ENCODE measurements at regions not wholly inside any gene's neighbourhood (a gene's known extent, or its start where the extent isn't known, plus 50 kb on each side); places are given as distances from the start of the nearest gene placed in this dataset.

DNA sequence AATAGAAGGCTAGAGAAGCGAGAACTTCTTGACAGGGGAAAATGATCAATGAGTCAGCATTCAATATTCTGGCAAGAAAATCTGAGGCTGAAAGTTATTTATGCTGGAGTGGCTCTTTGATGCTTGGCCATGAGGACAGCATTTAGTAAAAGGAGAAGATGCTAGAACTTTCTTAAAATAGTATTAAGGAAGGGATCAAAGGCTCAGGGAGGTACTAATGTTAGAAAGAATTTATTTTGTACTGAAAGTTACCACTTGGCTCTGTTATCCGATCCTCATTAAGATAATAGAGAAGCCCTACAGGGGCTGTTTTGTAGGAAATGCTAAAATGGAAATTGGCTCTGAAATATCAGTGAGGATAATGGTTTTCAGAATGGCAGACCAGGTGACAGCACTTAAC lies 1774.6 kb upstream of the PCDH20 start (continued):
- TF ChIP-seq, protein P1, sequence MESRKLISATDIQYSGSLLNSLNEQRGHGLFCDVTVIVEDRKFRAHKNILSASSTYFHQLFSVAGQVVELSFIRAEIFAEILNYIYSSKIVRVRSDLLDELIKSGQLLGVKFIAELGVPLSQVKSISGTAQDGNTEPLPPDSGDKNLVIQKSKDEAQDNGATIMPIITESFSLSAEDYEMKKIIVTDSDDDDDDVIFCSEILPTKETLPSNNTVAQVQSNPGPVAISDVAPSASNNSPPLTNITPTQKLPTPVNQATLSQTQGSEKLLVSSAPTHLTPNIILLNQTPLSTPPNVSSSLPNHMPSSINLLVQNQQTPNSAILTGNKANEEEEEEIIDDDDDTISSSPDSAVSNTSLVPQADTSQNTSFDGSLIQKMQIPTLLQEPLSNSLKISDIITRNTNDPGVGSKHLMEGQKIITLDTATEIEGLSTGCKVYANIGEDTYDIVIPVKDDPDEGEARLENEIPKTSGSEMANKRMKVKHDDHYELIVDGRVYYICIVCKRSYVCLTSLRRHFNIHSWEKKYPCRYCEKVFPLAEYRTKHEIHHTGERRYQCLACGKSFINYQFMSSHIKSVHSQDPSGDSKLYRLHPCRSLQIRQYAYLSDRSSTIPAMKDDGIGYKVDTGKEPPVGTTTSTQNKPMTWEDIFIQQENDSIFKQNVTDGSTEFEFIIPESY (IDR thresholded peaks at IDR 0.05; ENCODE audit: extremely low read depth, insufficient replicate concordance, low read length) = no peak
- TF ChIP-seq ATF3 (IDR thresholded peaks at IDR 0.05) (no peak), TCF7L2 (IDR thresholded peaks at IDR 0.05; ENCODE audit: borderline replicate concordance, extremely low read depth, insufficient read depth, insufficient read length) (no peak), RAD21 (IDR thresholded peaks at IDR 0.05; ENCODE audit: low read depth) (no peak), SP1 (IDR thresholded peaks at IDR 0.05; ENCODE audit: low read depth) (no peak)

- Histone ChIP-seq H4K20me1 (ENCODE audit: insufficient read depth) (no peaks in the 10 kb centered on the region), H3K27me3 (ENCODE audit: insufficient read depth, low read length) (no peaks in the 10 kb centered on the region), H3K79me2 (ENCODE audit: insufficient read depth, low read length) (no peaks in the 10 kb centered on the region), H3K9ac (ENCODE audit: low read length) (no peak overlapping the region), H3K4me2 (ENCODE audit: low read length) (no peak overlapping the region), H3K9me2 (ENCODE audit: insufficient read depth) (no peaks in the 10 kb centered on the region), H3K9me3 (ENCODE audit: control insufficient read depth in 1 of 2, insufficient read depth in 1 of 2, low read depth in 1 of 2, low read length in 2 of 2) (no peaks in the 10 kb centered on the region), H3K27ac (ENCODE audit: low read depth, low read length) (no peak overlapping the region), H3K4me1 (ENCODE audit: control insufficient read depth in 1 of 2, insufficient read depth in 2 of 2, low read length in 2 of 2) (peaks cover 6 to 18% of the 10 kb centered on the region in 2 experiments), H3K4me3 (replicated peaks in 1 of 2; ENCODE audit: low read depth in 1 of 2, low read length in 2 of 2) (no peak overlapping the region), H2AFZ (ENCODE audit: low read depth, low read length, poor library complexity, severe bottlenecking) (no peak overlapping the region), H3K36me3 (ENCODE audit: control insufficient read depth in 1 of 2, insufficient read depth in 2 of 2, low read length in 2 of 2) (no peaks in the 10 kb centered on the region)
- intact Hi-C loops (cut with micrococcal nuclease) = no loop called here
- RAD21 ChIA-PET (ENCODE audit: low non-redundant PET in 1 of 2, low total read pairs in 2 of 2, uncharacterized antibody in 2 of 2, unreplicated experiment in 2 of 2) = no interaction called here
- TF ChIP-seq, protein P2, sequence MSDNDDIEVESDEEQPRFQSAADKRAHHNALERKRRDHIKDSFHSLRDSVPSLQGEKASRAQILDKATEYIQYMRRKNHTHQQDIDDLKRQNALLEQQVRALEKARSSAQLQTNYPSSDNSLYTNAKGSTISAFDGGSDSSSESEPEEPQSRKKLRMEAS (IDR thresholded peaks at IDR 0.05) = no peak
- no peak for TF ChIP-seq POLR2AphosphoS5 (IDR thresholded peaks at IDR 0.05; ENCODE audit: low read depth, low read length)
- no peak for TF ChIP-seq ZFX (IDR thresholded peaks at IDR 0.05)
- TF ChIP-seq CEBPB (IDR thresholded peaks at IDR 0.05; ENCODE audit: low read depth) = no peak
- no peak for TF ChIP-seq TCF7L2 (IDR thresholded peaks at IDR 0.05; ENCODE audit: borderline replicate concordance, extremely low read depth, insufficient read depth, insufficient read length)
- TF ChIP-seq SIN3A (IDR thresholded peaks at IDR 0.05; ENCODE audit: low read depth) = no peak
- TF ChIP-seq ZNF274 (IDR thresholded peaks at IDR 0.05; ENCODE audit: low read depth, low read length) = no peak
- no peak for TF ChIP-seq EZH2 (IDR thresholded peaks at IDR 0.05)
- TF ChIP-seq CBX3 (IDR thresholded peaks at IDR 0.05; ENCODE audit: low read depth) = no peak
- TF ChIP-seq RAD21 (IDR thresholded peaks at IDR 0.05; ENCODE audit: low read depth) = no peak
- no peak for TF ChIP-seq ELF1 (IDR thresholded peaks at IDR 0.05; ENCODE audit: borderline replicate concordance, low read depth)
- no peak for TF ChIP-seq YY1 (IDR thresholded peaks at IDR 0.05; ENCODE audit: extremely low read depth, insufficient replicate concordance, low read depth, low read length)
- no peak for TF ChIP-seq POLR2A (IDR thresholded peaks at IDR 0.05; ENCODE audit: borderline replicate concordance, extremely low read depth, insufficient read depth, insufficient read length)
- TF ChIP-seq, protein P1 (IDR thresholded peaks at IDR 0.05; ENCODE audit: extremely low read depth, insufficient replicate concordance, low read length) = no peak
- TF ChIP-seq, protein P3, sequence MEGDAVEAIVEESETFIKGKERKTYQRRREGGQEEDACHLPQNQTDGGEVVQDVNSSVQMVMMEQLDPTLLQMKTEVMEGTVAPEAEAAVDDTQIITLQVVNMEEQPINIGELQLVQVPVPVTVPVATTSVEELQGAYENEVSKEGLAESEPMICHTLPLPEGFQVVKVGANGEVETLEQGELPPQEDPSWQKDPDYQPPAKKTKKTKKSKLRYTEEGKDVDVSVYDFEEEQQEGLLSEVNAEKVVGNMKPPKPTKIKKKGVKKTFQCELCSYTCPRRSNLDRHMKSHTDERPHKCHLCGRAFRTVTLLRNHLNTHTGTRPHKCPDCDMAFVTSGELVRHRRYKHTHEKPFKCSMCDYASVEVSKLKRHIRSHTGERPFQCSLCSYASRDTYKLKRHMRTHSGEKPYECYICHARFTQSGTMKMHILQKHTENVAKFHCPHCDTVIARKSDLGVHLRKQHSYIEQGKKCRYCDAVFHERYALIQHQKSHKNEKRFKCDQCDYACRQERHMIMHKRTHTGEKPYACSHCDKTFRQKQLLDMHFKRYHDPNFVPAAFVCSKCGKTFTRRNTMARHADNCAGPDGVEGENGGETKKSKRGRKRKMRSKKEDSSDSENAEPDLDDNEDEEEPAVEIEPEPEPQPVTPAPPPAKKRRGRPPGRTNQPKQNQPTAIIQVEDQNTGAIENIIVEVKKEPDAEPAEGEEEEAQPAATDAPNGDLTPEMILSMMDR (IDR thresholded peaks at IDR 0.05 in 2 of 3, conservative IDR thresholded peaks at IDR 0.05 in 1 of 3; ENCODE audit: borderline replicate concordance in 1 of 3, insufficient read depth in 1 of 3, low read depth in 2 of 3, low read length in 2 of 3) = no peak
- TF ChIP-seq FOSL1 (IDR thresholded peaks at IDR 0.05; ENCODE audit: low read depth) = no peak
- CTCF ChIA-PET = no interaction called here
- no TSS peak for BruUV-seq (replicated peaks)
- DNase-seq (ENCODE audit: low read depth, low spot score) (no peak), ATAC-seq (no peak)
- POLR2A ChIA-PET = no interaction called here
Observed at GRCh38 chr13:63189712-63190111, 1774.1 kb upstream of the PCDH20 start.

Measured in HCT116 (cell line).